Loucy (cell line): ENCODE measurements at regions not wholly inside any gene's neighbourhood (a gene's known extent, or its start where the extent isn't known, plus 50 kb on each side); places are given as distances from the start of the nearest gene placed in this dataset.

ENCODE experiments used
- CTCF ChIP-seq: fragments of 200-600 bp; sonication (generic); conservative IDR thresholded peaks from 2 replicates; pipeline ENCODE4 v1.5.1; 2014; ENCODE audit warnings: mild to moderate bottlenecking, antibody characterized with exemption, low read length
- EZH2phosphoT487 ChIP-seq: fragments of 200-600 bp; IDR thresholded peaks from 2 replicates; pipeline ENCODE4 v1.6.1; 2018; ENCODE audit warnings: antibody characterized with exemption, mild to moderate bottlenecking, moderate library complexity, borderline replicate concordance

- TF ChIP-seq CTCF (no peak), EZH2phosphoT487 (no peak)
Measured at GRCh38 chr2:13858626-13859025, 773.9 kb upstream of the LRATD1 start.
